SK-N-MC (cell line): ENCODE measurements at regions not wholly inside any gene's neighbourhood (a gene's known extent, or its start where the extent isn't known, plus 50 kb on each side); places are given as distances from the start of the nearest gene placed in this dataset.

Source experiments
- DNase-seq: peaks from one replicate; pipeline ENCODE4 v3.0.0-alpha.2; 2011; ENCODE audit warnings: low read depth, low spot score
- H3K27ac ChIP-seq: fragments of 200-600 bp; sonication (generic); 2 replicates; pipeline ENCODE4 v1.5.1; 2016; ENCODE audit warnings: mixed run types
- H3K36me3 ChIP-seq: fragments of 200-600 bp; sonication (generic); 2 replicates; pipeline ENCODE4 v1.6.1; 2017; ENCODE audit warnings: antibody characterized with exemption, low read length, mixed read lengths; ENCODE audit not compliant: insufficient read depth
- H3K4me3 ChIP-seq: fragments of 200-600 bp; sonication (generic); 2 replicates; pipeline ENCODE4 v1.5.1; 2016
- H3K9ac ChIP-seq: fragments of 200-600 bp; sonication (generic); 2 replicates; pipeline ENCODE4 v1.8.0; 2017; ENCODE audit warnings: mixed run types, mixed read lengths; ENCODE audit not compliant: insufficient read length
- H3K9me3 ChIP-seq: fragments of 200-600 bp; sonication (generic); 2 replicates; pipeline ENCODE4 v1.6.1; 2017; ENCODE audit warnings: low read depth, mild to moderate bottlenecking, antibody characterized with exemption, low read length, moderate library complexity, mixed read lengths
- EZH2 ChIP-seq: fragments of 200-600 bp; sonication (generic); IDR thresholded peaks from one replicate; pipeline ENCODE4 v1.6.1; 2017; ENCODE audit warnings: antibody characterized with exemption
- FOXP2 ChIP-seq: optimal IDR thresholded peaks from 2 replicates; pipeline ENCODE3; 2011; ENCODE audit warnings: mild to moderate bottlenecking, moderate library complexity; ENCODE audit not compliant: insufficient read depth; ENCODE audit errors: extremely low read length, control extremely low read depth
- POLR2AphosphoS5 ChIP-seq: IDR thresholded peaks from 2 replicates; pipeline ENCODE4 v1.6.1; 2012; ENCODE audit warnings: mild to moderate bottlenecking, low read depth, low read length, borderline replicate concordance

GRCh38 chr14:98956661-98957060 is 315.3 kb downstream of the BCL11B start:
- Histone ChIP-seq H3K9ac (no peak overlapping the region), H3K36me3 (no peaks in the 10 kb centered on the region), H3K4me3 (no peak overlapping the region), H3K9me3 (no peaks in the 10 kb centered on the region), H3K27ac (no peak overlapping the region)
- TF ChIP-seq EZH2 (no peak), FOXP2 (no peak), POLR2AphosphoS5 (no peak)
- DNase-seq: no peak

- no peak for TF ChIP-seq POLR2AphosphoS5
- TF ChIP-seq FOXP2: no peak
- TF ChIP-seq EZH2: no peak
- H3K9ac ChIP-seq: no peak overlapping the region
- no peak overlapping the region for H3K27ac ChIP-seq
- H3K9me3 ChIP-seq: no peaks in the 10 kb centered on the region
- no peak for DNase-seq
- H3K36me3 ChIP-seq: no peaks in the 10 kb centered on the region
- no peak overlapping the region for H3K4me3 ChIP-seq
Measured at GRCh38 chr14:98957211-98958047, 314.6 kb downstream of the BCL11B start.

- no peak overlapping the region for H3K27ac ChIP-seq
- no peaks in the 10 kb centered on the region for H3K36me3 ChIP-seq
- no peak overlapping the region for H3K9ac ChIP-seq
- no peak for TF ChIP-seq FOXP2
- H3K4me3 ChIP-seq: no peak overlapping the region
- H3K9me3 ChIP-seq: no peaks in the 10 kb centered on the region
- DNase-seq: no peak
Measured at GRCh38 chr14:98958048-98958631, 313.9 kb downstream of the BCL11B start.

GRCh38 chr14:98958632-98959031 is 313.4 kb downstream of the BCL11B start:
- Histone ChIP-seq H3K27ac (no peak overlapping the region), H3K36me3 (no peaks in the 10 kb centered on the region), H3K9me3 (no peaks in the 10 kb centered on the region), H3K9ac (no peak overlapping the region), H3K4me3 (no peak overlapping the region)
- no peak for DNase-seq
- TF ChIP-seq EZH2 (no peak), FOXP2 (no peak), POLR2AphosphoS5 (no peak)

GRCh38 chr14:98959410-98959809 is 312.6 kb downstream of the BCL11B start:
- Histone ChIP-seq H3K36me3 (no peaks in the 10 kb centered on the region), H3K9ac (no peak overlapping the region), H3K4me3 (no peak overlapping the region), H3K27ac (no peak overlapping the region), H3K9me3 (no peaks in the 10 kb centered on the region)
- TF ChIP-seq FOXP2 (no peak), EZH2 (no peak), POLR2AphosphoS5 (no peak)
- DNase-seq: no peak

GRCh38 chr14:98959958-98960616 is 311.9 kb downstream of the BCL11B start:
- TF ChIP-seq EZH2 (no peak), POLR2AphosphoS5 (no peak), FOXP2 (no peak)
- no peak overlapping the region for H3K4me3 ChIP-seq
- no peak overlapping the region for H3K27ac ChIP-seq
- no peak for DNase-seq
- H3K9me3 ChIP-seq: no peaks in the 10 kb centered on the region
- no peak overlapping the region for H3K9ac ChIP-seq
- no peaks in the 10 kb centered on the region for H3K36me3 ChIP-seq

GRCh38 chr14:98960617-98961013 is 311.4 kb downstream of the BCL11B start:
- no peak overlapping the region for H3K9ac ChIP-seq
- DNase-seq: no peak
- no peak overlapping the region for H3K27ac ChIP-seq
- H3K9me3 ChIP-seq: no peaks in the 10 kb centered on the region
- no peaks in the 10 kb centered on the region for H3K36me3 ChIP-seq
- no peak overlapping the region for H3K4me3 ChIP-seq
- no peak for TF ChIP-seq EZH2
- no peak for TF ChIP-seq FOXP2
- TF ChIP-seq POLR2AphosphoS5: no peak

- Histone ChIP-seq H3K27ac (no peak overlapping the region), H3K9ac (no peak overlapping the region), H3K9me3 (no peaks in the 10 kb centered on the region), H3K4me3 (no peak overlapping the region), H3K36me3 (no peaks in the 10 kb centered on the region)
- DNase-seq: no peak
- TF ChIP-seq POLR2AphosphoS5 (no peak), EZH2 (no peak), FOXP2 (no peak)
Measured at GRCh38 chr14:98961191-98961590, 310.8 kb downstream of the BCL11B start.
